Activated CD8-positive, alpha-beta T cell treated with anti-CD3 and anti-CD28 coated beads for 36 hours (primary cell): ENCODE measurements at regions not wholly inside any gene's neighbourhood (a gene's known extent, or its start where the extent isn't known, plus 50 kb on each side); places are given as distances from the start of the nearest gene placed in this dataset.

Experiments used
- ATAC-seq: fragments of 200-7000 bp; cut with Tn5 transposase; one replicate; pipeline ENCODE4 v1.10.0; 2021; ENCODE audit warnings: mild to moderate bottlenecking, moderate library complexity
- CTCF ChIA-PET: fragments of 350-600 bp; sonication (Branson Sonifier 250); formaldehyde crosslinking; loops from one replicate; lab custom pipeline; 2021; ENCODE audit warnings: antibody characterized with exemption; lab: Charles Lee
- POLR2A ChIA-PET: fragments of 350-600 bp; sonication (Branson Sonifier 250); formaldehyde crosslinking; loops from one replicate; lab custom pipeline; 2021; ENCODE audit warnings: antibody characterized with exemption; lab: Charles Lee
- DNase-seq: peaks from one replicate; pipeline ENCODE4 v3.0.0-alpha.2; 2020
- H3K27ac Mint-ChIP-seq: one replicate; pipeline ENCODE4 v1.8.0; 2021; ENCODE audit warnings: mild to moderate bottlenecking, mixed read lengths
- H3K27me3 Mint-ChIP-seq: one replicate; pipeline ENCODE4 v1.8.0; 2021; ENCODE audit warnings: mixed read lengths
- H3K36me3 Mint-ChIP-seq: one replicate; pipeline ENCODE4 v1.8.0; 2021; ENCODE audit warnings: low read depth, mixed read lengths
- H3K4me1 Mint-ChIP-seq: one replicate; pipeline ENCODE4 v1.8.0; 2021; ENCODE audit warnings: low read depth, mixed read lengths
- H3K4me3 Mint-ChIP-seq: one replicate; pipeline ENCODE4 v1.8.0; 2021; ENCODE audit warnings: mild to moderate bottlenecking, moderate library complexity, mixed read lengths
- H3K9me3 Mint-ChIP-seq: one replicate; pipeline ENCODE4 v1.8.0; 2021; ENCODE audit warnings: mixed read lengths
- intact Hi-C: fragments of 100-400 bp; cut with micrococcal nuclease; formaldehyde crosslinking; loops from one replicate; pipeline ENCODE4 v1.10.0; 2022
- TF ChIP-seq, protein P1 (sequence below): fragments of 200-600 bp; IDR thresholded peaks from one replicate; pipeline ENCODE4 v1.8.0; 2022; ENCODE audit warnings: antibody characterized with exemption, mild to moderate bottlenecking

- H3K27me3 Mint-ChIP-seq = peaks cover 7% of the 10 kb centered on the region
- no peaks in the 10 kb centered on the region for H3K9me3 Mint-ChIP-seq
- ChIA-PET POLR2A (no interaction called here), CTCF (no interaction called here)
- no peak overlapping the region for H3K27ac Mint-ChIP-seq
- TF ChIP-seq, protein P1, sequence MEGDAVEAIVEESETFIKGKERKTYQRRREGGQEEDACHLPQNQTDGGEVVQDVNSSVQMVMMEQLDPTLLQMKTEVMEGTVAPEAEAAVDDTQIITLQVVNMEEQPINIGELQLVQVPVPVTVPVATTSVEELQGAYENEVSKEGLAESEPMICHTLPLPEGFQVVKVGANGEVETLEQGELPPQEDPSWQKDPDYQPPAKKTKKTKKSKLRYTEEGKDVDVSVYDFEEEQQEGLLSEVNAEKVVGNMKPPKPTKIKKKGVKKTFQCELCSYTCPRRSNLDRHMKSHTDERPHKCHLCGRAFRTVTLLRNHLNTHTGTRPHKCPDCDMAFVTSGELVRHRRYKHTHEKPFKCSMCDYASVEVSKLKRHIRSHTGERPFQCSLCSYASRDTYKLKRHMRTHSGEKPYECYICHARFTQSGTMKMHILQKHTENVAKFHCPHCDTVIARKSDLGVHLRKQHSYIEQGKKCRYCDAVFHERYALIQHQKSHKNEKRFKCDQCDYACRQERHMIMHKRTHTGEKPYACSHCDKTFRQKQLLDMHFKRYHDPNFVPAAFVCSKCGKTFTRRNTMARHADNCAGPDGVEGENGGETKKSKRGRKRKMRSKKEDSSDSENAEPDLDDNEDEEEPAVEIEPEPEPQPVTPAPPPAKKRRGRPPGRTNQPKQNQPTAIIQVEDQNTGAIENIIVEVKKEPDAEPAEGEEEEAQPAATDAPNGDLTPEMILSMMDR = no peak
- H3K4me3 Mint-ChIP-seq = no peak overlapping the region
- intact Hi-C loops = no loop called here
- no peaks in the 10 kb centered on the region for H3K36me3 Mint-ChIP-seq
- no peaks in the 10 kb centered on the region for H3K4me1 Mint-ChIP-seq
- ATAC-seq (no peak), DNase-seq (no peak)
Measured at GRCh38 chr10:132483394-132483793, 54.2 kb upstream of the INPP5A start.

GRCh38 chr10:132484922-132485321 is 52.7 kb upstream of the INPP5A start:
- ATAC-seq (no peak), DNase-seq (no peak)
- Mint-ChIP-seq H3K27me3 (peaks cover 7% of the 10 kb centered on the region), H3K9me3 (no peaks in the 10 kb centered on the region), H3K36me3 (no peaks in the 10 kb centered on the region), H3K4me1 (no peaks in the 10 kb centered on the region), H3K4me3 (no peak overlapping the region), H3K27ac (no peak overlapping the region)
- TF ChIP-seq, protein P1 = no peak
- intact Hi-C loops = no loop called here
- ChIA-PET POLR2A (no interaction called here), CTCF (no interaction called here)

DNA sequence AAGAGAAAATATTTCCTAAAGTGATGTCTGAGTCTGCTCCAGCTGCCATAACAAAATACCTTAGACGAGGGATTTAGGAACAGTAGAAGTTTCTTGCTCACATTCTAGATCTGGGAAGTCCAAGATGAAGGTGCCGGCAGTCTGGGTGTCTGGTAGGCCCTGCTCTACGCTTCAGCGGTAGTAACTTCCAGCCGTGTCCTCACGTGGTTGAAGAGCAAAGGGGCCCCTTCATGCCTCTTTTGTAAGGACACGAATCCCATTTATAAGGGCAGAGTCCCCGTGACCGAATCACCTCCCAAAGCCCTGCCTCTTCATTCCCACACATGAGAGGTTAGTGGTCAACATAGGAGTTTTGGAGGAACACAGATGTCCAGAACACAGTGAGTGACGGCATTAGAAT is 52.2 kb upstream of the INPP5A start:
- no peak overlapping the region for H3K4me3 Mint-ChIP-seq
- ChIA-PET CTCF (no interaction called here), POLR2A (no interaction called here)
- H3K36me3 Mint-ChIP-seq = no peaks in the 10 kb centered on the region
- no peak overlapping the region for H3K27ac Mint-ChIP-seq
- no peaks in the 10 kb centered on the region for H3K4me1 Mint-ChIP-seq
- no peak for ATAC-seq
- TF ChIP-seq, protein P1 = no peak
- intact Hi-C loops = no loop called here
- DNase-seq = no peak
- peaks cover 7% of the 10 kb centered on the region for H3K27me3 Mint-ChIP-seq
- no peaks in the 10 kb centered on the region for H3K9me3 Mint-ChIP-seq

DNA sequence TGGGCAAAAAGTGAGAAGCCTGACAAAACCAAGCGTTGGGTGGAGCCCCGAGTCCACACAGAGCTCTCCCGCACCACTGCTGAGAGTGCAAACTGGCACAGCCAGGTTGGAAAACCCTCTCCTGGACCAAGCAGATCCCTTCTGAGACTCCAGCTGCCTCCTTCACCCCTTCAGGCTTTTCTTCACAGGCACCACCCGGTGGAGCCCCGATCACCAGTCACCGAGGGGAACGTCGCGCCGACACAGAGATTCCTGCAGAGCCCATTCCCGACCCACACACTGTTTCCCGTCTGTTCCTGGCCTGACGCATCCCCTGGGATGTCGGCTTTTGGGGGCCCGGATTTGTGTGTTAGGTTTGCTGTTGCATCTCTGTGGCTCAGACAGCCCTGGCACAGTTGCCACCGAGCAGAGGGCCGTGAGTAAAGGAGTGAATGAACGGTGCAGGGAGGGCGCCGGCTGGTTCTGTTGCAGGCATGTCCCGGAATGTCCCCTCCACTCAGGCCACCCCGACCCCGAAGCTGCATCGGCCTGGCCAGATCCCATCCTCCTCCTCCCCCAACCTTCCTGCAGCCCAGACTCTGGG is 51.0 kb upstream of the INPP5A start:
- Mint-ChIP-seq H3K27ac (no peak overlapping the region), H3K27me3 (peaks cover 5% of the 10 kb centered on the region), H3K9me3 (no peaks in the 10 kb centered on the region), H3K4me1 (no peaks in the 10 kb centered on the region), H3K36me3 (no peaks in the 10 kb centered on the region), H3K4me3 (no peak overlapping the region)
- intact Hi-C loops = no loop called here
- CTCF ChIA-PET = no interaction called here
- ATAC-seq (no peak), DNase-seq (no peak)
- TF ChIP-seq, protein P1 = no peak
- POLR2A ChIA-PET = no interaction called here

GRCh38 chr10:132487241-132488135 is 50.1 kb upstream of the INPP5A start:
- no peak for ATAC-seq
- intact Hi-C loops = no loop called here
- ChIA-PET POLR2A (no interaction called here), CTCF (no interaction called here)
- Mint-ChIP-seq H3K4me3 (no peak overlapping the region), H3K4me1 (no peaks in the 10 kb centered on the region), H3K36me3 (no peaks in the 10 kb centered on the region), H3K27ac (no peak overlapping the region), H3K27me3 (peaks cover under 1% of the 10 kb centered on the region), H3K9me3 (no peaks in the 10 kb centered on the region)
- DNase-seq = no peak
- TF ChIP-seq, protein P1 = no peak
